H1 (cell line): ENCODE measurements at regions not wholly inside any gene's neighbourhood (a gene's known extent, or its start where the extent isn't known, plus 50 kb on each side); places are given as distances from the start of the nearest gene placed in this dataset.

Source experiments
- CBX5 ChIP-seq: fragments of 300-800, 300-1000 bp; sonication (generic); IDR thresholded peaks from 2 replicates; pipeline ENCODE4 v1.7.1; 2016; ENCODE audit warnings: antibody characterized with exemption, low read length, low read depth
- CBX8 ChIP-seq: fragments of 300-800, 300-1000 bp; sonication (generic); IDR thresholded peaks from 2 replicates; pipeline ENCODE4 v1.7.1; 2016; ENCODE audit warnings: low read depth, low read length, borderline replicate concordance
- CTCF ChIP-seq, 3 experiments: IDR thresholded peaks; 1 replicate in 2 of 3; 2 replicates in 1 of 3; pipeline versions ENCODE4 v1.5.1 to v1.6.1; 2011; ENCODE audit warnings: low read length in 3 of 3, mild to moderate bottlenecking in 3 of 3, inconsistent platforms in 2 of 3, low read depth in 1 of 3, moderate library complexity in 1 of 3; ENCODE audit not compliant: insufficient read depth in 1 of 3; ENCODE audit errors: control extremely low read depth in 1 of 3
- HDAC6 ChIP-seq: IDR thresholded peaks from one replicate; pipeline ENCODE4 v1.7.1; 2012; ENCODE audit warnings: low read depth, mild to moderate bottlenecking, inconsistent platforms, low read length, moderate library complexity
- JUN ChIP-seq: IDR thresholded peaks from 2 replicates; pipeline ENCODE4 v1.6.1; 2011; ENCODE audit warnings: low read depth, mild to moderate bottlenecking, improper control_type of control experiment, low read length
- MAX ChIP-seq: IDR thresholded peaks from 2 replicates; pipeline ENCODE4 v1.6.1; 2012; ENCODE audit warnings: inconsistent platforms
- NRF1 ChIP-seq: IDR thresholded peaks from 2 replicates; pipeline ENCODE4 v1.6.1; 2011; ENCODE audit warnings: mild to moderate bottlenecking, low read depth, low read length, improper control_type of control experiment
- POLR2AphosphoS5 ChIP-seq: IDR thresholded peaks from 2 replicates; pipeline ENCODE4 v1.6.1; 2011; ENCODE audit warnings: low read depth, low read length
- RFX5 ChIP-seq: IDR thresholded peaks from 2 replicates; pipeline ENCODE4 v1.6.1; 2011; ENCODE audit warnings: low read depth, low read length, improper control_type of control experiment, borderline replicate concordance
- SIN3A ChIP-seq, 2 experiments: IDR thresholded peaks in 1 of 2; conservative IDR thresholded peaks in 1 of 2; 2 replicates each; pipeline ENCODE4 v1.6.1; 2011 to 2012; ENCODE audit warnings: low read length in 2 of 2, improper control_type of control experiment in 1 of 2, low read depth in 1 of 2, mild to moderate bottlenecking in 1 of 2
- TAF1 ChIP-seq: IDR thresholded peaks from 2 replicates; pipeline ENCODE4 v1.6.1; 2011; ENCODE audit warnings: mild to moderate bottlenecking, low read depth, low read length

- TF ChIP-seq TAF1 (no peak), CTCF (IDR thresholded peaks at IDR 0.05; ENCODE audit: control extremely low read depth in 1 of 3, insufficient read depth in 1 of 3, low read depth in 1 of 3, low read length in 3 of 3) (no peak), JUN (no peak), CBX5 (no peak), SIN3A (conservative IDR thresholded peaks at IDR 0.05 in 1 of 2, IDR thresholded peaks at IDR 0.05 in 1 of 2; ENCODE audit: low read depth in 1 of 2, low read length in 2 of 2) (no peak), HDAC6 (no peak), POLR2AphosphoS5 (no peak), RFX5 (no peak), CBX8 (no peak), NRF1 (no peak), MAX (no peak)
Observed at GRCh38 chr16:6374821-6375220, 957.8 kb upstream of the RBFOX1 start.
